RWPE2 (cell line): ENCODE measurements at regions not wholly inside any gene's neighbourhood (a gene's known extent, or its start where the extent isn't known, plus 50 kb on each side); places are given as distances from the start of the nearest gene placed in this dataset.

Experiments used
- ATAC-seq: fragments of 200-7000 bp; cut with Tn5 transposase; 3 replicates; pipeline ENCODE4 v1.9.1; 2021; ENCODE audit warnings: low read depth
- DNase-seq: peaks from one replicate; pipeline ENCODE4 v3.0.0-alpha.2; 2020; ENCODE audit warnings: low spot score
- H3K27ac ChIP-seq: fragments of 450-650 bp; 2 replicates; pipeline ENCODE4 v1.5.1; 2017; ENCODE audit warnings: mild to moderate bottlenecking; ENCODE audit not compliant: poor library complexity, severe bottlenecking
- H3K27me3 ChIP-seq: fragments of 250-450 bp; sonication (Bioruptor Pico); 2 replicates; pipeline ENCODE4 v1.5.1; 2021; ENCODE audit warnings: mild to moderate bottlenecking, moderate library complexity; ENCODE audit not compliant: insufficient read depth, poor library complexity, severe bottlenecking
- H3K36me3 ChIP-seq: fragments of 250-450 bp; sonication (Bioruptor Pico); 2 replicates; pipeline ENCODE4 v1.5.1; 2020; ENCODE audit warnings: low read depth, mild to moderate bottlenecking, moderate library complexity
- H3K4me1 ChIP-seq: fragments of 250-450 bp; sonication (Bioruptor Pico); 2 replicates; pipeline ENCODE4 v1.5.1; 2021; ENCODE audit warnings: mild to moderate bottlenecking, moderate library complexity; ENCODE audit not compliant: insufficient read depth, poor library complexity, severe bottlenecking
- H3K4me3 ChIP-seq: fragments of 250-450 bp; sonication (Bioruptor Pico); 2 replicates; pipeline ENCODE4 v1.5.1; 2021; ENCODE audit warnings: mild to moderate bottlenecking, moderate library complexity; ENCODE audit not compliant: severe bottlenecking
- H3K9me3 ChIP-seq: fragments of 250-450 bp; sonication (Bioruptor Pico); 2 replicates; pipeline ENCODE4 v1.5.1; 2021; ENCODE audit warnings: mild to moderate bottlenecking, moderate library complexity; ENCODE audit not compliant: severe bottlenecking
- TF ChIP-seq, protein P1 (sequence below): fragments of 450-650 bp; IDR thresholded peaks from one replicate; pipeline ENCODE4 v1.5.1; 2017; ENCODE audit warnings: mild to moderate bottlenecking, moderate library complexity; ENCODE audit not compliant: poor library complexity, severe bottlenecking

DNA sequence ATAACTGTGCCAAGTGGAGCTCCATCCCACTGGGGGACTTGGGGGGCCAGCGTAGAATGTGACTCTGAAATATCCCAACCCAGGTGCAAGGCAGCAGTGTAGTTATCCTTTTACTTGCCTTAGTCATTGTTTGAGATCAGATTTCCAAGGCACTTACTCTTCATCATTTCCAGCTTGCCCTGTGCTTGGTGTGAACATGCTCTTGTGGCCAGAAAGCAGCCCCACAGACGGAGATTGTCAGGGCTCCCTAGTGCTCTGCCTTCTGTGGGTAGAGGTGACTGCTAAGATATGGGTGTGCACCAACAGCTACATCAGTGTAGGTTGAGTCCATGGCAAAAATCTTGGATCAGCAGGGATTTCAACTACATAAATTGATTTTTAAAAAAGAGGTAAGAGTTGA, 2010.0 kb upstream of the PIK3C3 start:
- no peak for DNase-seq
- Histone ChIP-seq H3K27me3 (no peaks in the 10 kb centered on the region), H3K4me3 (no peak overlapping the region), H3K4me1 (peaks cover 22% of the 10 kb centered on the region), H3K9me3 (no peaks in the 10 kb centered on the region), H3K27ac (peak overlapping the region; percentile 96), H3K36me3 (no peaks in the 10 kb centered on the region)
- no peak for ATAC-seq
- TF ChIP-seq, protein P1, sequence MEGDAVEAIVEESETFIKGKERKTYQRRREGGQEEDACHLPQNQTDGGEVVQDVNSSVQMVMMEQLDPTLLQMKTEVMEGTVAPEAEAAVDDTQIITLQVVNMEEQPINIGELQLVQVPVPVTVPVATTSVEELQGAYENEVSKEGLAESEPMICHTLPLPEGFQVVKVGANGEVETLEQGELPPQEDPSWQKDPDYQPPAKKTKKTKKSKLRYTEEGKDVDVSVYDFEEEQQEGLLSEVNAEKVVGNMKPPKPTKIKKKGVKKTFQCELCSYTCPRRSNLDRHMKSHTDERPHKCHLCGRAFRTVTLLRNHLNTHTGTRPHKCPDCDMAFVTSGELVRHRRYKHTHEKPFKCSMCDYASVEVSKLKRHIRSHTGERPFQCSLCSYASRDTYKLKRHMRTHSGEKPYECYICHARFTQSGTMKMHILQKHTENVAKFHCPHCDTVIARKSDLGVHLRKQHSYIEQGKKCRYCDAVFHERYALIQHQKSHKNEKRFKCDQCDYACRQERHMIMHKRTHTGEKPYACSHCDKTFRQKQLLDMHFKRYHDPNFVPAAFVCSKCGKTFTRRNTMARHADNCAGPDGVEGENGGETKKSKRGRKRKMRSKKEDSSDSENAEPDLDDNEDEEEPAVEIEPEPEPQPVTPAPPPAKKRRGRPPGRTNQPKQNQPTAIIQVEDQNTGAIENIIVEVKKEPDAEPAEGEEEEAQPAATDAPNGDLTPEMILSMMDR = no peak

DNA sequence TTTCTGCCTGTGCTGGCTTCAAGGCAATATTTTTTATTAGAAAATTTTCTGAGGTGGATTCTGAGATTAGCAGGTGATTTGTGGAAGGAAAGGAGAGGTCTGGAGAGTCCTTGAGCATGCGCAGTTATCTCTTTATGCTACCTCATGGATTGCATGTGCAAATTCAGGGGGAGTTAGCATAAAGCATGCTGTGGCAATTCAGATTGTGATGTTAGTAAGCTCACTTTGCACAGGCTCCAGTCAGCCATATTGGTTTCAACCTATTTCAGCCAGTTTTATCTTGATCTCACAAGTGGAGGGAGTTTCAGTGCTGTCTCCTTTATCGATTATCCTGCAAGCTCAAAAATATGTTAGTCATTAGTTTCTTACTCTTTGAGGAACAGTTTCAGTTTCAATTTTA, 2012.3 kb upstream of the PIK3C3 start:
- TF ChIP-seq, protein P1 = no peak
- Histone ChIP-seq H3K36me3 (no peaks in the 10 kb centered on the region), H3K27me3 (no peaks in the 10 kb centered on the region), H3K9me3 (no peaks in the 10 kb centered on the region), H3K4me1 (peaks cover 22% of the 10 kb centered on the region), H3K4me3 (no peak overlapping the region), H3K27ac (no peak overlapping the region)
- no peak for ATAC-seq
- DNase-seq = no peak

DNA sequence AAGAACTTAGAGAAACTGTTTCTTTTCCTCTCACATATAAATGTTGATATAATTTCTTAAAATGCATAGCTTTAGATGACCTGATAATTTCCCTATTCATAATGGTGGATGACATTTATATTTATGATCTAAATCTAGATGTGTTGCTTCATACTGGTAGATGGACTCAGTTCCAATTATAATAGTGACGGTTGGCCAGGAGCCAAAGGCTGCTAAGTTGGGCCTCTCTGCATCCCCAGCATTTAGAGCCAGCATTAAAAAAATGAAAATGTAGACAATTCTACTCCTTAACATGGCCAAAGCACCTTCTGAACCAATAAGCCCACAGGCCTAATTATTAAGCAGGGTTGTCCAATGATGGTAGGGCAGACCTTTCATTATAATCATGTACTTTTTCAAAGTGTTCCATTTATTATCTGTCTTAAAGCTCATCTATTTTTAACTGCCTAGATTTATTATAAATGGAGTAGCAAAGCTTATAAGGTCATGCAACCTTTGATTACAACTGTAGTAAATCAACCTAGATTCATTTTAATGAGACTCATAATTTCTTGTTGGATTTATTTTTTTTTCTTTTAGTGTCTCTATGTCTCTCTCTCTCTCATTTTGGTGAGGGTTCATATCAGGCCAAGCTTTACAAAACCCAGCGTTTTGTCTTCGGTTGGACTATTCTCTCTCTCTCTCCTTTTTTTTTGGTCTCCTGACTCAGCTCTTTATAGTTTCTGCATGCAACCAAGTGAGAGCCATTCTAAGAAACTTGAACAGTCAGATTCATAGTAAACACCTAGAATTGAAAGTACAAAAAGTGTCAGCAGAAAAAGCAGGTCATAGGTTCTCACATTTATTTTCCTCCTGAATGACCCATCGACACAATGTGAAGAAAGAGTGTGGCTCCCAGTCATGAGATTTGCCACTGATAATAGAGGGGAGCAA, 2016.1 kb upstream of the PIK3C3 start:
- no peaks in the 10 kb centered on the region for H3K36me3 ChIP-seq
- H3K27ac ChIP-seq = no peak overlapping the region
- no peak for DNase-seq
- H3K4me1 ChIP-seq = no peaks in the 10 kb centered on the region
- H3K27me3 ChIP-seq = no peaks in the 10 kb centered on the region
- TF ChIP-seq, protein P1 = no peak
- no peaks in the 10 kb centered on the region for H3K9me3 ChIP-seq
- no peak for ATAC-seq
- H3K4me3 ChIP-seq = no peak overlapping the region

DNA sequence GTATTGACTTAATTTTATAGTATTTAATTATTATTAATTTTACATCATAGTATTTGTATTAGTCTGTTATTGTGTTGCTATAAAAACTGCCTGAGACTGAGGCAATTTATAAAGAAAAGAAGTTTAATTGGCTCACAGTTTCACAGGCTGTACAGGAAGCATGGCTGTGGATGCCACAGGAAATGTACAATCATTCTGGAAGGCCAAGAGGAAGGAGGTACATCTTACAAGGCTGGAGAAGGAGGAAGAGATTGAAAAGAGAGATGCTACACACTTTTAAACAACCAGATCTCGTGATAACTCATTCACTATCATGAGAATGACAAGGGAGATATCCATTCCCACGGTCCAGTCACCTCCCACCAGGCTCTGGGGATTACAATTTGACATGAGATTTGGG, 2019.4 kb upstream of the PIK3C3 start:
- TF ChIP-seq, protein P1 = no peak
- H3K4me3 ChIP-seq = no peak overlapping the region
- no peak for ATAC-seq
- no peaks in the 10 kb centered on the region for H3K9me3 ChIP-seq
- no peaks in the 10 kb centered on the region for H3K36me3 ChIP-seq
- H3K27ac ChIP-seq = no peak overlapping the region
- no peaks in the 10 kb centered on the region for H3K4me1 ChIP-seq
- DNase-seq = no peak
- no peaks in the 10 kb centered on the region for H3K27me3 ChIP-seq

DNA sequence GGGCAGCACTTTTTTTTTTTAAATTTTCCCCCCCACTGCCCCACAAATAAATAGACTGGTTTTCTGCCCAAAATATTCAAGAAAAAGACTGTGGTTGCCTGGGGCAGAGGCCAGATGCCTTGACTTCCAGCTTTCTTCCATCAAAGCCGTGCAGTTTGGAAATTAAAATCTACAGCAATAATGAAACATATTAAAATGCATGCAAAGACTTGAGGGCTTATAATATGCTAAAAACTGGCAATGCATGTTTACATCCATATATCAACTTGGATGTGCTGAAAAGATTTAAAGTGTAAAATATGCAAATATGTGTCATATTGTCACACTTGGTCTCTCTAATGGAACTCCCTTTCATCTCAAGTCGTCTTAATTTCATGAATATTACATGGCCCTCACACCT, 2036.2 kb upstream of the PIK3C3 start:
- Histone ChIP-seq H3K4me1 (no peaks in the 10 kb centered on the region), H3K4me3 (no peak overlapping the region), H3K36me3 (no peaks in the 10 kb centered on the region), H3K27me3 (no peaks in the 10 kb centered on the region), H3K9me3 (no peaks in the 10 kb centered on the region), H3K27ac (no peak overlapping the region)
- TF ChIP-seq, protein P1 = no peak
- no peak for ATAC-seq
- DNase-seq = no peak
